ENCODE measurements at regions not wholly inside any gene's neighbourhood (a gene's known extent, or its start where the extent isn't known, plus 50 kb on each side); places are given as distances from the start of the nearest gene placed in this dataset.

GRCh38 chr7:84824057-84824651 lies 362.7 kb downstream of the SEMA3D start:
- TF ChIP-seq POLR2AphosphoS5 (IDR thresholded peaks at IDR 0.05; ENCODE audit: low read depth) (no peak), CTCF (conservative IDR thresholded peaks at IDR 0.05; ENCODE audit: low read depth in 2 of 2) (no peak)

Measured in GM23338 (cell line).